ENCODE measurements at regions not wholly inside any gene's neighbourhood (a gene's known extent, or its start where the extent isn't known, plus 50 kb on each side); places are given as distances from the start of the nearest gene placed in this dataset.

DNA sequence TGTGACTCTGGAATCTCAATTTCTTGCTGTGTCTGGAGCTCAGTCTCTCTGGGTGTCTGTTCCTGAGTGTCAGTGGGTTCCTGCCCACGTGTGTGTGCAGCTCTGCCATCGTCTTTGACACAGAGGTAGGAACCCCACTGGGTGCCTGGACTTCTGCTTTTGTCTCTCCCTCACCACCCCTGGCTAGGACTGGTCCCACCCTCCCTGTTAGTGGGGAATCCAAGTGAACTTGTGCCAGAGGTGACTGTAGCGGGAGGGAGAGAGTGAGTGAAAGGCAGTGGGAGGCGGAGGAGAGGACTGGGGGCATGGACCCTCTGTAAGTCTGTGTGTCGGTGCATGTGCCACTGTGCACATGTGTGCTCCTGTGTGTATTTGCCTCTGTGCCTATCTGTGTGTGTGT lies 299.9 kb upstream of the ZMIZ1 start:
- no peak for DNase-seq

DNA sequence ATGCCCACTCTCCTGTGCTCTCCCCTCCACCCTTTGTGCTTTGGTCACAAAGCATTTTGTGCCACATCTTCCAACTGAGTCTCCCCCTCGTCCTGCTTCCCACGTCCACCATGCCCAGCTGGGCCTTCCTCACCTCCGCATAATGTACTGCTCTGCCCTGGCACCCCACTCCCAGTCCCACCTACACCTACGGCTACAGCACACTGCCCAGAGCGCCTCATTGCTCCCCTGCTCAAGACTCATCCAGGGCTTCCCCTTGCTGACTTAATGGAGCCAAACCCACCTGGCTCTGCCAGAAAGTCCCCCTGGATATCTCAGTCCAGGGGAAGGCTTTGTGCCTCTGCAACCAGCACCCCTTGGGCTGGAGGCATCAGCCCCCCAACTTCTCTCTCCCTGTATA lies 299.2 kb upstream of the ZMIZ1 start:
- no peak for DNase-seq

DNA sequence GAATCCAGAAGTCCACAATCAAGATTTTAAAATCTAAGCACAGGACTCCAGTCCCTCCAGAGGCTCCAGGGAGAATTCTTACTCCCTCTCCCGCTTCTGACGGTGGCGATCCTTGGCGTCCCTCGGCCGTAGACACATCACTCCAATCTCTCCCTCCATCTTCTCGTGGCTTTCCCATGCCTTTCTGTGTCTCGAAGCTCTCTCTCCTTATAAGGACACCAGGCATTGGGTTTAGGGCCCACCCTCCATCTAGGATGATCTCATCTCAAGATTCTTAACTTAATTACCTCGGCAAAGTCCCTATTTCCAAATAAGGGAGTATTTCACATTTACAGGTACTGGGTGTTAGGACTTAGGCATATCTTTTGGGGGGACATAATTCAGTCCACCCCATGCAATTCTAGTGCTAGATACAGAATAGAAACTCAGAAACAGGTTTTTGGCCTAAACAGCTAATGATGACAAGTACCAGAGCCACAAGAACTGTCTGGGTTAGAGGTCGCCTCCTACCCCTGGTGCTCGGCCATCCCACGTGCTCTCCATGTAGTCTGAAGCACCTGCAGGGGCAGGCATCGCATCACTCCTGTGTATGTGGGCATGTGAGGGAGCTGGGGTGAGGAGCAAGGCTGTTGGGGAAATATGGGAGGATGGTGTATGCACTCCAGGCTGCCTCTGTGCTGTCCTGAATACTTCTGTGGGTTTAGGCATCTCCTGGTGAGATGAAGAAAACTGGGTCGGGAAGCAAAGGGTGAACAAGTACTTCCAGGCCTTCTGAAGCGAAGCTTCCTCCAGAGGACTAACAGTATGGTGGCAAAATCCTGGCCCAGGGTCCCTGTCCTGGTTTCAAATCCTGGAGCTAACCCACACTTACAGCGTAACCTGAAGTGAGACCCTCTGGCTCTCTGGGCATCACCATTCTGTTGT lies 298.3 kb upstream of the ZMIZ1 start:
- DNase-seq: no peak

DNA sequence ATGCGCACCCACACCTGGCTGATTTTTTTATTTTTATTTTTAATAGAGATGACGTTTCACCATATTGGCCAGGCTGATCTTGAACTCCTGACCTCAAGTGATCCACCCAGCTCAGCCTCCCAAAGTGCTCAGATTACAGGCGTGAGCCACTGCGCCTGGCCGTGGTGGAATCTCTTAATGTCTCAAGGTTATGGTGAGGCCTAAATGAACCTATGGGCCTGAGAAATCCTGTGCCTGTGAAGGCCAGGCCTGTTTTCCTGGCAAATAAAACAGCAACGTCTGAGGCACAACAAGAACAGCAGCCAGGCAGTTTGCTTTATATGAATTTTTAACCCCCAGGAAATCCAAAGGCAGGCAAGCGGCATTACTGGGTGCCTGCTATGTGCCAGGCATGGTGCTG lies 297.5 kb upstream of the ZMIZ1 start:
- no peak for DNase-seq

DNA sequence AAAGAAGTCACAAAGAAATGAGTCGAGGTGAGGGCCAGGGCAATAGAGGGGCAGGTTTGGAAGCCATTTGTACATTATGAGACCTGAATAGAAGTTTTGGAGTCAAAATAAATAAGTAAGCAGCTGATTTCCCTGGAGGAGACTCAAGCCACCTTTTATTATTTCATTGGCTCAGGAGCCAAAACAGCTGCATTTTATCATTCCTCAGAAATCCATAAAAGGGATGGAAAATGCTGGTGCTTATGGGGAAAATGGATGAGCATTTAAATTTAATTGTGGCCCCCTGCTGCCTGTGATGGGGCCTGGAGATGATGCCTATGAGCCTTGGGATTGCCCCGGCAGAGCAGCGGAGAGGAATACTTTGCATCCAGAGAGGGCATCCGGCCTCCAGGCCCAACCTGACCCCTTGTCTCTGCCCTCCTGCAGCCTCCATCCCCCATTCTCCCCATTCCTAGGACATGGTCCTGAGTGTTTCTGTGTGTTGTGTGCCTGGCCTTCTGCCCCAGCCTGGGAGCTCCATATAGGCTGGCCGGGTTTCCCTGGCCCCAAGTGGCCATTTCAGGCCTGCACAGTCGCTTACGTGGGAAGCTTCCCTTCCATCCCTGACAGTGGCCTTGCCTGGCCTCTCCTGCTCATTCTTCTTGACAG lies 296.8 kb upstream of the ZMIZ1 start:
- DNase-seq: no peak

DNA sequence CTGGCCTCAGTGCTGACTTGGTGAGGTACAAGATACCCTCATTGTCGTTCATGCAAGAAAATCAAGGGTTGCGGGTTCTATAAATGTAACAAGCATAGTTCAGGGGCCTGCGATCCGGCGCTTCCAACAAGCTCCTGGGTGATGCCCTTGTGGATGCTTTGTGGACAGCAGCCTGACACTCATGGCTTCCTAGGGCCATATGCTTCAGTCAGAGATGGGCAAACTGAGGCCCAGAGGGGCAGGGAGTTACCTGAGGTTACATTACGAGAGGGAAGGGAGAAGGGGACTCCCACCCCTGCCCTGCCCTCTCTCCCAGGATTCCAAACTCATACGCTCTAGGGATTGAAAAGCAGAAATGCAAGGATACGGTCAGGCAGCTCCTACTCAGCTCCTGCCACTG lies 296.3 kb upstream of the ZMIZ1 start:
- DNase-seq: no peak

DNA sequence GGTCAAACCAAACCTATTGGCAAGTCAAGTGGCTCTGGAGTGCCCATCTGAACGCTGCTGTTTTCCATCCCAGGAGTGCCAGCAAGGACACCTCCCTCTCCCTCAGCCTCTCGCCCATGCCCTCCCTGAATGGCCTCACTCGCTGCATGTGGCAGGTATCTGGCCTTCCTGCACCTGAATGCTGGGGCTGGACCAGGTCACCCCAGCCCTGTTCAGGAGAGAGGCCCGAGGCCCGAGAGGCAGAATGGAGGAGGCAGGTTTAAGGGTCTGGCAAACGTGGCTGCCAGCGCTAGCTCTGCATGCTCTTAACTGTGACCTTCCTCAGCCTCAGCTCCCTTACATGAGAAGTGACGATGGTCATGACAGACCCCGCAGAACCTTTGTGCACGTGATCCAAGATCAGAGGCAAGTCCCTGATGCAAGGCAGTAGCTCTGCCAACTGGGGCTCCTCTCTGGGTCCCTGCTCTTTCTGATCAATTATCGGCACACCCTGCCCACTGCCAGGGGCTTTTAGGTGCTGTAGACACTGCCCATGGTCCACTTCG lies 295.7 kb upstream of the ZMIZ1 start:
- DNase-seq: no peak

DNA sequence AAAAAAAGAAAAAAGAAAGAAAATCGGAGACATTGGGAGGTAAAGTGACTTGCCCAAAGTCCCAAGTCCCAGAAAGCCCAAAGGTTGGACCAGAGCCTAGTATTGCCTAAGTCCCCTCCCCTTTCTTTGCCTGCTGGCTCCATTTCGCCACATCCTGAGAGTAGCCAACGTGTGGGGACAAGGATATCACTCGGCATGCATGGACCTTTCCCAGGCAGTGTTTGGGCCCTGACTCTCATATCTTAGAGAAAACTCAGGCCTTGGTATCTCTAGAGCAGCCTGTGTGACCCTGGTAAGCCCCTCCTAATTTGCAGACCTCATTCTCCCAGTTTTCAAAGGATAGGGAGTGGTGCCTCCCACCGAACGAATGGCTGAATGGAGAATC lies 294.2 kb upstream of the ZMIZ1 start:
- DNase-seq: no peak

DNA sequence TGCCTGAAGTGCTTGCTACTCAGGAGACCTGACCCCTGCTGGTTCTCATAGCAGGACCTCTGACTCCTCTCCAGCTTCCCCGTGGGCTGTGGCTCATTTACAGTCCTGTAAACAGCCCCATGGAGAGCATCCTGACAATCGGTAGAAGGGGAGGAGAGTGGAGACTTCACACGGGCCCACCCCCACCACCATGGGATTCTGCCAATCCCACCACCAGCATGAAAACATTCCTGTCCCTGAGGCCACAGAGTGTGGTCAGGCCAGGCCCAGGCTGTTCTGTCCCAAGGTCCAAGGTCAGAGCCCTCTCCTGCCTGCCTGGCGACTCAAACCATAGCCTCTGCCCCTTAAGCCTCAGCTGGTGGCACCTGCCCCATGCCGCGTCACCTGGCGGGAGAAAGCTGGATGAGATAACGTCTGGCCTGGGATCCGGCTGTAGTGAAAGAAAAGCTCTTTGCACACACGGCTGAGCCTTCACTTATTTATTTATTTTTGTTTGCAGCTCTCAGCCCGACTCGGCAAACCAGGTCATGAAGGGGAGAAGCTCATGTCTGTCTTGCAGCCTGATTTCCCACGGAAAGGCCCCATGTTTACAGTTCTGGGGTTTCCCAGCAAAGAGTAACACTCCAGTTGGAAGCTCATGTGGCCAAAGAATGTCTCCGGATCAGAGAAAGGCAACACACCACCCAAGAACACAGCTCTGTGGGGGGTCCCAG lies 293.6 kb upstream of the ZMIZ1 start:
- DNase-seq: no peak

DNA sequence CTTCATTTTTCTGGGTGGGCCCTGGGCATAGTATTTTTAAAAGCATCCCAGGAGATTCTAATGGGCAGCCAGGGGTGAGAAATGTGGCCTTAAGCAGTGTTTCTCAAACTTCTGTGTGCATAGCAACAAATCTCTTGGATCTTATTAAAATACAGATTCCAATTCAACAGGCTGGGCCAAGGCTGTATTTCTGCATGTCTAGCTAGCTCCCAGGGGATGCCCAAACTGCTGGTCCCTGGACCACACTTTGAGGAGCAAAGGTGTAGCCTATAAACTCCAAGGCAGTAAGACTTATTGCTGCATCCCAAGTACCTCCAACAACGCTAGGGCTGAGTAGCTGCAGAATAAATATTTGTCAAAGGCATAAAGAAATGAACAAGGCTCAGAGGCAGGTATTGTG lies 292.9 kb upstream of the ZMIZ1 start:
- DNase-seq: no peak

DNA sequence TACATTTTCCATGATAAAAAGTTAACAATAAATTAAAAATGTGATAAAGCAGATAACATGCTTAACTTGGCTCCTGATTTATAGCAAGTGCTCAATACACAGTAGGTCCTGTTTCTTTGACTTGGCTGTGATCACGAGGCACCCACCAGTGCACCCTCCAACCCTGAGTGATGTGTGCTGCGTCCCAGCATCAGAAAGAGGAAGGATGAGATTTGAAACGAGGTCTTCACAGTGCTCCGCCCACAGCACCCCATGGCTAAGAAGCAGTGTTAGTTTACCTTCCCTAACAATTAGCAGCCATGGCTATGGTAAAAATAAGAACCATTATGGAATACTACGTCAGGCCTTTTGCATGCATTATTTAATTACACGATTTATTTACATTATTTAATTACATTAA lies 292.0 kb upstream of the ZMIZ1 start:
- no peak for DNase-seq

DNA sequence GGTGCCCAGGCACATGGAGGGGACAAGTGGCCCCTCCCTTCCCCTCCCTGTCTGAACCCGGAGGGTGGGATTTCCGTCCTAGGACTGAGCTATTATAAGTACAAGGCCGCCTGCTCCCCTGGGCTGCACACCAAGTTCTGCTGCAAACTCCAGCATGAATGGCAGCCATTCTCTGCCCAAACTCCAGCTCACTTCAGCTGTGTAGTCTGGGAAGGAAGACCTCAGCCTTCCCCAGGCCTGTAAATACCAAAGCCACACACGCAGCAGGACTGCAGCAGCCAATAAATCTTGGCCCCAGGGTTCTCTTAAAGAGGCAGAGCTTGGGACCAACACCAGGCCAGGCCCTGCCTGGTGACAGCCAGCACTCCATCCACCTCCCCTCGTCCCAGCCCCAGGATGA lies 291.3 kb upstream of the ZMIZ1 start:
- DNase-seq: no peak

DNA sequence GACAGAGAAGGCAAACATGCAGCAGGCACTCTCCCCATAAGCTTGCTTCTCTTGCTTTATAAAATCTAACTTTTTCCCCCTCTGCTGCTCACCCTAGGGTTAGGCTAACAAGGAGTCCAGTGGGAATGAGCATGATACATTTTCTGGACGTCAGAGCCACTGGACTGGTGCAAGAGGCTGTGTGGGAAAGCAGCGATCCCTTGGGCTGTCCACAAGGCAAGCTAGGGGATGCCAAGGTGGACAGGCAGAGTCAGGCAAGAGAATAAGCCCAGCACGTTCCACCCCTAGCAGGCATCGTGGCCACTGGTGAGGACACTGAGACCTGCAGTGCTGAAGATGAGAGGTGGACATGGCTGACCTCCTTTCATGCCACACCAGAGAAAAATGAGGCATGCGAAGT lies 290.9 kb upstream of the ZMIZ1 start:
- no peak for DNase-seq

DNA sequence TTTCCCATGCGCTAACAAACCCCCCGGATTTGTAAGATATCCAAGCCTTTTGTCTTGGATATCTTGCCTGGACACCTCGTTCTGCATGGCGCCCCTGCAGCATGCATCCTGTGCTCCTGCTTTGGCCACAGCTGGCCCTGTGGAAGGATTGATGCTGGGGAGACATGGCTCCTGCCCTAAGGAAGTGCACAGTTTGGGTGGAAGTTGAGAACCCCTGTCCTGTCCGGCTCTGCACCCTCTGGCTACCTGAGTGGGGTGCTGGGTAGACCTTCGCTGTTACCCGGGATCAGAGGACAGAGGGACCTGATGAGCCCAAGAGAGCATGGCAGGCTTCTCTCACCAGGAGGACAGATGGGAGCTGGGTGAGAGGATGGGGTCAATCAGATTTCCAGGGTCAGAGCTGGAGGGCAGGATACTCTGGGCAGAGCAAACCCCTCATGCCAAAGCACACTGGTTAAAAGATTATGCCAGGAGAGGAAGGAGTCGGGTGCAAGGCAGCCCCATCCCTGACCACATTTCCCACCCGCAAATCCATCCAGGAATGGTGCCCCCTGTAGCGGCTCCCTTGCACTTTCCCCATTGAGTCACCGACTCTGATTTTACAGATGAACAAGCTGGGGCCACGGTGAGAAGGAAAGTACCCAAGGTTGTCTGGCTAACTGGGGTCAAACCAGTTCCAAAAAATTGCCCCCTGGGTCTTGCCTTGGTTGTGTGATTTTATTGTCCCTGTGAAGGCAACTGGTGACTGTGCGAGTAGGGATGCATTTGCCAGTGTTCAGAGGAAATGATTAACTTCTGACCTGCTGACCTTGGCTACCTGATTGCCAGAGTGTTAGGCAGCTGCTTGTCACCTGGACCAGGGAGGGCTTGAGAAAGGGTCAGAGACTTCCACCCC lies 290.1 kb upstream of the ZMIZ1 start:
- no peak for DNase-seq

DNA sequence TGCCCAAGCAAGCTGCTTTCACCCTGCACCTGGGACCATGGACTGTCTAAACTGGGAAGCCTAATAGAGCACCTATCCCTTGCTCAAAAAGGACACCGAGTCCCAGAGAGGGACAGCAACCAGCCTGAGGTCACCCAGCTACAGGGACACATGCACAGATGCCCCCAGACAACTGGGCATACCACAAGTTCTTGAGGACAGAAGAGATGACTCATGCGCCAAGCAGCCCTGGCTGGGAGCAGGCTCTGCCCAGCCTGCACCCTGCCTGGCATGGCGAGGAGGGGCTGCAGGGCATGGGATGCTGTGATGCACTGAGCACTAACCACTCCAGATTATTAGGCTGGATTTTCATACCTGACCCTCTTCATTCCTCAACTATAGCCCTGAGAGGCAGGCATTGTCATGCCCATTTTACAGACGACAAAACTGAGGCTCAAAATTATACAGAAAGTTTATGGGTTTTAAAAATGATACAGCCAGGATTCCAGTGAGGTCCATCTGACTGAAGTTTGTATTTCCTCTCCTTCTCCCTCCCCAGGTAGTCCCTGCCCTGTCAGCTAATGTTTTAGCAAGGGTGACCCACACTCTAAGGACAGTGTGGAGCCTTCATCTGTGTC lies 289.3 kb upstream of the ZMIZ1 start:
- DNase-seq: no peak

DNA sequence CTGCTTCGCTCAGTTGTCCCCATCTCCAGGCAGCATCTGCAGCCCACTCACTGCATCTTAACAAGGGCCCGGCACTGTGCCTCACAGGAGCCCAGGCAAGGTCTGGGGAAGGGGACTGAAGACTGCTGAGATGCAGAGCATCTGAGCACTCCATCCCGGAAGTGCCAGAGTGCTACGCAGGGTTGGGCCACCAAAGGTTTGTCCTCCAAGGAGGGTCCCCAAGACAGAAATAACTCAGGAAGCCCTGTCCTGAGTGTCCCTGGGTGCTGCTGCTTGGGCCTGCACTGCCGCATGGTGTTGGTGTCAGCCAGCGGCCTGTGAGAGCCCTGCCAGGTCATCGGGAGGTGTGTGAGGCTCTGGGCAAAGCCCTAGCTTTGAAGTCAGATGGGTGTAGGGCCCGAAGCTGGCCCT lies 288.2 kb upstream of the ZMIZ1 start:
- DNase-seq: no peak

DNA sequence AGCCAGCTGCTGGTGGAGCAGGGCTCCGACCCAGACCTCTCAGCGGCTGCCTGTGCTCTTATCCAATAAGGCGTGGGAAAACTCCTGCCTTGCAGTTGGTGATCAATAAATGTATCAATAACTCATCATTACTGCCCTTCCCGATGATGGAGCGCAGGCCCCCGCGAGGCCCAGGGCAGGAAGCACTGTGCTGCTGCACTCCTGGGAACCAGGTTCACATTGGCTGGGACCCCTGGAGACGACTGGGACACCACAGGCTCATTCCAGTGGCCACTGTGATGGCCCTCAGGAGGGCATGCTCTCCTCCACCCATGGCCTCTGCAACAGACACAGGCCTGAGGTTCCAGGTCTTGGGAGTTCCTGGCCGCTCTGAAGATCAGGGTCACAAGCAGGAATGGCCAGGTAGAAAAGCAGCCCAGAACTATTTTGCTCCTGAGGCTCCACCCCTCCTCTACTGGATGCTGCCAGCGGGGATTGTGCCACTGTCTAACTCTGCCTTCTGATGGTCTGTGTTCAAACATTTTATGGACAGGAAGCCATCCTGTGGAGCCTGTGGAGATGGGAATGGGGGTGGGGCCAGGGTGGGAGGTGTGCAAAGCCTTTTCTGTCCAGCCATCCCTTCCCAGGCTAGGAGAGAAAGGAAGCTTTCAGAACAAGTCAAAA lies 287.4 kb upstream of the ZMIZ1 start:
- no peak for DNase-seq

DNA sequence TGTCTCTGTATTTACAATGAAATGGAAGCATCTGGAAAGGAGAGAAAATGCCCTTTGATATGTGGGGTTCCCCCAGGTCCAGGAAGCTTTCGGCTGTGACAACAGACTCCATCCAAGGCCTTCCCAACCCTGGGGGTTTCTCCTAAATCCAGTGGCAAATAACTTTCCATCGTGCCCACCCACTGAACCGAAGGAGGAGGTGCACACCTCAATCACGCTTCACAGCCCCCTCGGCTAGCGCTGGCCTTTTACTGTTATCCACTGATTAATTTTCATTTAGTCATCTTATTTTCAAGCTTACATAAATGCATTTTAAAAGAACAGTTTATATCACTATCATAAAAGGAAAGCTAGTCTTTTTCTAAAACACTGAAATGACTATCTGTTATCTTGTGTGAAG lies 286.8 kb upstream of the ZMIZ1 start:
- no peak for DNase-seq

DNA sequence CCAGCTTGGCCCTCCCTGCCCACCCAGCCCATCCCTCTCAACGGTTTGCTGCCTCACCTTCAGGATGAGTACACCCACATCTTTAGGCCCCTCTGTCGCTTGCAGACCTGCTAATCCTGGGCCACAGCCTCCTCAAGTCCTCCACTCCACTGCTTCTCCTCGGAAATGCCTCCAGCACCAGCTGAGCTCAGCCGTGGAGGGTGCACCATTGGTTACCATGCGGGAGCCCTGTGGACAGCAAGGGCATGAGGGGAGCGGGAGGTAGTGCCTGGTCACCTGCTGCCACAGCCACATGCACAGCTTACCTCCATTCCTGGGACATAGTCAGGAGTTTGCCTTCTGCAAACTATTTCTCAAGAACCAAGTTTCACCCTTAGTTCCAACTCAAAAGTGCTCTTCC lies 286.3 kb upstream of the ZMIZ1 start:
- DNase-seq: no peak

DNA sequence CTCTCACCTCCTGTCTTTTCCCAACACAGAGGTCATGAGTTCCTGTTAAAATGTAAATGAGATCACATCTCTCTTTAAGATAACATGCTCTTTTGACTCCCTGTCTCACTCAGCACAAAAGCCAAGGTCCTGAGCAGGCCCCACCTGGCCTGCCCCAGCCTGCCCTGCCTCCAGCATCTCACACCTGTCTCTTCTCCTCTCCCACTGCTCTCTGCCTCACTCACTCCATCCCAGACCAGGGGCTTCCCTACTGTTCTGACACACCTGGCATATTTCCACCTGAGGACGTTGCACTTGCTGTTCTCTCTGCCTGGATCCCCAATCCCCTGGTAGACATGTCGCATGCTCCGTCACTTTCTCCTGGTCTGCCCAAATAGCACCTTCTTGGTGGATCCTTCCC lies 285.0 kb upstream of the ZMIZ1 start:
- DNase-seq: no peak

DNA sequence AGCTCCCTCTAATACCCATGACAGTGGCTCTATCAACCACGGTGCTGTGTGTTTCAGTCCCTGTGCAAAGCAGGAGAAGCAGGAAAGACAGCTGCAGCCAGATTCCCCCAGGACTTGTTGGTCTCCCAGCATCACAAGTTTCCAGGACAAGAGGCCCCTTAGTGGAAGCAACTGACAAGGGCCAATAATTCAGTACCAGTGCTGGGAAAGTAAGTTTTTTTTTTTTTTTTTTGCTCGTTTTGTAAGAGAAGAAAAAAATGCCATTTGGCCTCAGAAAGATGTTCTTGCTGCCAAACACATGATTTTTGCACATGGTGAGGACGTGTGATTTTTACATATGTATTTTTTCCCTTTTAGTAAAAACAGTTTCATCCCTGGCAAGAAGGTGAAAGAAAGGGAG lies 284.2 kb upstream of the ZMIZ1 start:
- no peak for DNase-seq

DNA sequence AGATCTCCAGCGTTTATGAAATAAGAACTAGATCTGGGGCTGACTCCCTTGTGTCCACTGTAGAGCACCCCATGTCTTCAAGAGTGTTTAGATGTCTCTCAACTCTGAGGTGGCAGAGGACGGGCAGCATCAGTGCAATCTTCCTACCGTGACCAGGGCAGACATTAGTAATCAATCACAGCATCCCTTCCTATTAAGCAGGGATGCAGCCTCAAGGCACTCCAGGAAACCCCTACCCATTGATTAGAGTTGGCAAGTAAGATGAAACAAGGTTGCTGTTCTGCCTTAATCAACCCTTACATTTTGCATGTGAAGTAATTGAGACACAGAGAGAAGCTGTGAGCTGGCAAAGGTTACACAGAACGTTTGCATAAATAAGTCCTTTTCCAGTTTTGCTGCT lies 283.7 kb upstream of the ZMIZ1 start:
- DNase-seq: no peak

Data from NCI-H2081 (cell line).